ENCODE measurements at regions not wholly inside any gene's neighbourhood (a gene's known extent, or its start where the extent isn't known, plus 50 kb on each side); places are given as distances from the start of the nearest gene placed in this dataset.

GRCh38 chr6:159106627-159107241, 61.9 kb upstream of the TAGAP start:
- WGBS, result 71% methylated on average over 7 of the region's 7 CpGs
- no peak overlapping the region for H3K14ac ChIP-seq (ENCODE audit: low read length in 2 of 2)

GRCh38 chr6:159105716-159106115, 60.9 kb upstream of the TAGAP start:
- Histone ChIP-seq H3K4me3 (ENCODE audit: insufficient read depth in 1 of 2, low read depth in 1 of 2, low read length in 2 of 2) (no peak overlapping the region), H3K4me1 (ENCODE audit: control insufficient read depth, insufficient read depth, low read depth, low read length) (peaks cover 2% of the 10 kb centered on the region), H4K91ac (ENCODE audit: low read length) (no peak overlapping the region), H3K79me1 (replicated peaks; ENCODE audit: low read length, poor library complexity, severe bottlenecking) (no peaks in the 10 kb centered on the region), H3K4me2 (ENCODE audit: low read length, poor library complexity, severe bottlenecking) (no peak overlapping the region), H3K9me3 (ENCODE audit: control insufficient read depth, low read length) (no peaks in the 10 kb centered on the region), H3K18ac (ENCODE audit: low read depth in 1 of 2, low read length in 2 of 2) (no peak overlapping the region), H2BK12ac (ENCODE audit: low read length in 2 of 2) (no peak overlapping the region), H3K9ac (ENCODE audit: low read length) (no peak overlapping the region), H2BK120ac (ENCODE audit: low read depth, low read length) (no peak overlapping the region), H3K4ac (ENCODE audit: low read depth in 1 of 2, low read length in 2 of 2) (no peak overlapping the region), H4K8ac (ENCODE audit: low read length) (no peak overlapping the region), H2BK15ac (ENCODE audit: low read depth, poor library complexity, severe bottlenecking) (no peak overlapping the region), H3K14ac (ENCODE audit: low read length in 2 of 2) (no peak overlapping the region), H2AK5ac (ENCODE audit: low read length, severe bottlenecking) (no peak overlapping the region), H2BK5ac (ENCODE audit: low read depth, low read length, poor library complexity, severe bottlenecking) (no peak overlapping the region), H3K36me3 (ENCODE audit: control insufficient read depth in 1 of 2, insufficient read depth in 2 of 2, low read depth in 1 of 2, low read length in 2 of 2) (no peaks in the 10 kb centered on the region), H3K23ac (ENCODE audit: low read length in 2 of 2) (no peak overlapping the region), H3K27ac (ENCODE audit: low read length, poor library complexity, severe bottlenecking) (no peak overlapping the region), H2AFZ (ENCODE audit: low read depth, low read length) (no peak overlapping the region), H3K27me3 (ENCODE audit: control insufficient read depth in 1 of 2, insufficient read depth in 1 of 2, low read length in 2 of 2) (peaks cover 18 to 56% of the 10 kb centered on the region in 2 experiments)
- WGBS, result 61% methylated on average over 3 of the region's 3 CpGs
- no peak for DNase-seq

More at GRCh38 chr6:159106627-159107241, 61.9 kb upstream of the TAGAP start:
- H3K4ac ChIP-seq (ENCODE audit: low read depth in 1 of 2, low read length in 2 of 2), result no peak overlapping the region
- DNase-seq, result peak; percentile 50
- no peak overlapping the region for H4K91ac ChIP-seq (ENCODE audit: low read length)
- no peak overlapping the region for H3K9ac ChIP-seq (ENCODE audit: low read length)
- no peak overlapping the region for H3K4me3 ChIP-seq (ENCODE audit: insufficient read depth in 1 of 2, low read depth in 1 of 2, low read length in 2 of 2)
- no peak overlapping the region for H2BK12ac ChIP-seq (ENCODE audit: low read length in 2 of 2)
- H3K36me3 ChIP-seq (ENCODE audit: control insufficient read depth in 1 of 2, insufficient read depth in 2 of 2, low read depth in 1 of 2, low read length in 2 of 2), result no peaks in the 10 kb centered on the region
- H3K23ac ChIP-seq (ENCODE audit: low read length in 2 of 2), result no peak overlapping the region
- H3K18ac ChIP-seq (ENCODE audit: low read depth in 1 of 2, low read length in 2 of 2), result no peak overlapping the region
- no peaks in the 10 kb centered on the region for H3K79me1 ChIP-seq (replicated peaks; ENCODE audit: low read length, poor library complexity, severe bottlenecking)
- H2AK5ac ChIP-seq (ENCODE audit: low read length, severe bottlenecking), result no peak overlapping the region
- no peak overlapping the region for H2BK5ac ChIP-seq (ENCODE audit: low read depth, low read length, poor library complexity, severe bottlenecking)
- no peak overlapping the region for H3K27ac ChIP-seq (ENCODE audit: low read length, poor library complexity, severe bottlenecking)
- H2BK120ac ChIP-seq (ENCODE audit: low read depth, low read length), result no peak overlapping the region
- H3K9me3 ChIP-seq (ENCODE audit: control insufficient read depth, low read length), result no peaks in the 10 kb centered on the region
- H3K4me1 ChIP-seq (ENCODE audit: control insufficient read depth, insufficient read depth, low read depth, low read length), result peaks cover 2% of the 10 kb centered on the region
- H3K27me3 ChIP-seq (ENCODE audit: control insufficient read depth in 1 of 2, insufficient read depth in 1 of 2, low read length in 2 of 2), result peaks cover 18 to 47% of the 10 kb centered on the region in 2 experiments
- no peak overlapping the region for H4K8ac ChIP-seq (ENCODE audit: low read length)
- H2BK15ac ChIP-seq (ENCODE audit: low read depth, poor library complexity, severe bottlenecking), result no peak overlapping the region
- no peak overlapping the region for H2AFZ ChIP-seq (ENCODE audit: low read depth, low read length)
- H3K4me2 ChIP-seq (ENCODE audit: low read length, poor library complexity, severe bottlenecking), result no peak overlapping the region

GRCh38 chr6:159104931-159105330, 60.1 kb upstream of the TAGAP start:
- no peak overlapping the region for H2BK5ac ChIP-seq (ENCODE audit: low read depth, low read length, poor library complexity, severe bottlenecking)
- no peak overlapping the region for H3K4me2 ChIP-seq (ENCODE audit: low read length, poor library complexity, severe bottlenecking)
- no peak overlapping the region for H3K27ac ChIP-seq (ENCODE audit: low read length, poor library complexity, severe bottlenecking)
- no peak overlapping the region for H3K23ac ChIP-seq (ENCODE audit: low read length in 2 of 2)
- H2AFZ ChIP-seq (ENCODE audit: low read depth, low read length), result no peak overlapping the region
- WGBS, result 84% methylated on average over 5 of the region's 5 CpGs
- H4K8ac ChIP-seq (ENCODE audit: low read length), result no peak overlapping the region
- no peak overlapping the region for H4K91ac ChIP-seq (ENCODE audit: low read length)
- no peak for DNase-seq
- H3K9ac ChIP-seq (ENCODE audit: low read length), result no peak overlapping the region
- H3K4me3 ChIP-seq (ENCODE audit: insufficient read depth in 1 of 2, low read depth in 1 of 2, low read length in 2 of 2), result no peak overlapping the region
- no peak overlapping the region for H3K4ac ChIP-seq (ENCODE audit: low read depth in 1 of 2, low read length in 2 of 2)
- H2AK5ac ChIP-seq (ENCODE audit: low read length, severe bottlenecking), result no peak overlapping the region
- H3K36me3 ChIP-seq (ENCODE audit: control insufficient read depth in 1 of 2, insufficient read depth in 2 of 2, low read depth in 1 of 2, low read length in 2 of 2), result no peaks in the 10 kb centered on the region
- H2BK120ac ChIP-seq (ENCODE audit: low read depth, low read length), result no peak overlapping the region
- no peak overlapping the region for H3K14ac ChIP-seq (ENCODE audit: low read length in 2 of 2)
- peaks cover 2% of the 10 kb centered on the region for H3K4me1 ChIP-seq (ENCODE audit: control insufficient read depth, insufficient read depth, low read depth, low read length)
- no peaks in the 10 kb centered on the region for H3K9me3 ChIP-seq (ENCODE audit: control insufficient read depth, low read length)
- no peaks in the 10 kb centered on the region for H3K79me1 ChIP-seq (replicated peaks; ENCODE audit: low read length, poor library complexity, severe bottlenecking)
- no peak overlapping the region for H2BK12ac ChIP-seq (ENCODE audit: low read length in 2 of 2)
- no peak overlapping the region for H3K18ac ChIP-seq (ENCODE audit: low read depth in 1 of 2, low read length in 2 of 2)
- H3K27me3 ChIP-seq (ENCODE audit: control insufficient read depth in 1 of 2, insufficient read depth in 1 of 2, low read length in 2 of 2), result peaks cover 18 to 56% of the 10 kb centered on the region in 2 experiments
- H2BK15ac ChIP-seq (ENCODE audit: low read depth, poor library complexity, severe bottlenecking), result no peak overlapping the region

DNA sequence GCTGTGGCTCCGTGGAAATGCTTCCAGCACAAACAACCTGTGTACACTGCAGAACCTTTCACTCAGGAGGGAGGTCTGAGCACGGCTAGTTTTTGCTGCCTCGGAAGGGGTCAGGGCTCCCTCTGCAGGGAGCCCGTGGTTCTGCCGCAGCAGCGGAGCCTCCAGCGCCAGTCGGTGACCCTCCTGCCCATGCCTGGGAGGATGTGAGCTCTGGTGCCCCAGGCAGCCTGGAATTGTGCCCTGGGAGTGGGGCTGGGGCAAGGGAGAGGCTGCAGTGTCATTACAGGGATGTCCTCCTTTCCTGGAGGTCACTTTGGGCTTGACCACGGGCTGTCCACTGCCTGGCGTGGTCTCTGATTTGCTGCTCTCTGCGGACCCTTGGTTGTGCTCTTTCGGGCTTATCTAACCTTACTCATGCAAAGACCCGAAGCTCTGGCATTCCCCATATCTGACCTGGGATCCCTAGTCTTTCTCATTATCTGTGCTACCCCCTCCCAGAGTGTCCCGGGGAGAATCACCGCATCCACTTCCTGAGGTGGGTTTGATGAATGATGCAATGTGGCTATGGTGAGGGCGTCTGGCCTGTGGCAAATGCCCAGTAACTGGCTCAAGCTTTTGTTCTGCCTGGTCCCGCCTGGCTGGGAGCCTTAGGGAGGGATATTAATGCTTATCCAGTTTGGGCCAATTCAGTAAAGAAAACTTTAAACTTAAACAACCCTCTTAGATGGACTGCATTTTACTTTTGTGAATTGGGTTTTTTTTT, 59.6 kb upstream of the TAGAP start:
- Histone ChIP-seq H3K4ac (ENCODE audit: low read depth in 1 of 2, low read length in 2 of 2) (no peak overlapping the region), H3K14ac (ENCODE audit: low read length in 2 of 2) (no peak overlapping the region), H3K4me3 (ENCODE audit: insufficient read depth in 1 of 2, low read depth in 1 of 2, low read length in 2 of 2) (no peak overlapping the region), H3K27me3 (ENCODE audit: control insufficient read depth in 1 of 2, insufficient read depth in 1 of 2, low read length in 2 of 2) (peaks cover 16 to 56% of the 10 kb centered on the region in 2 experiments), H3K36me3 (ENCODE audit: control insufficient read depth in 1 of 2, insufficient read depth in 2 of 2, low read depth in 1 of 2, low read length in 2 of 2) (no peaks in the 10 kb centered on the region), H3K23ac (ENCODE audit: low read length in 2 of 2) (no peak overlapping the region), H3K9ac (ENCODE audit: low read length) (no peak overlapping the region), H4K91ac (ENCODE audit: low read length) (no peak overlapping the region), H3K4me1 (ENCODE audit: control insufficient read depth, insufficient read depth, low read depth, low read length) (peaks cover 2% of the 10 kb centered on the region), H3K79me1 (replicated peaks; ENCODE audit: low read length, poor library complexity, severe bottlenecking) (no peaks in the 10 kb centered on the region), H2BK5ac (ENCODE audit: low read depth, low read length, poor library complexity, severe bottlenecking) (no peak overlapping the region), H3K9me3 (ENCODE audit: control insufficient read depth, low read length) (no peaks in the 10 kb centered on the region), H2BK120ac (ENCODE audit: low read depth, low read length) (no peak overlapping the region), H4K8ac (ENCODE audit: low read length) (no peak overlapping the region), H3K4me2 (ENCODE audit: low read length, poor library complexity, severe bottlenecking) (no peak overlapping the region), H3K27ac (ENCODE audit: low read length, poor library complexity, severe bottlenecking) (no peak overlapping the region), H3K18ac (ENCODE audit: low read depth in 1 of 2, low read length in 2 of 2) (peak overlapping the region in 1 of 2 experiments; percentile 5), H2AFZ (ENCODE audit: low read depth, low read length) (no peak overlapping the region), H2BK15ac (ENCODE audit: low read depth, poor library complexity, severe bottlenecking) (no peak overlapping the region), H2AK5ac (ENCODE audit: low read length, severe bottlenecking) (no peak overlapping the region), H2BK12ac (ENCODE audit: low read length in 2 of 2) (no peak overlapping the region)
- peak; percentile 56 for DNase-seq
- whole genome bisulfite sequencing, result 31% methylated on average over 14 of the region's 17 CpGs
